HG03521 (cell line): ENCODE measurements at regions not wholly inside any gene's neighbourhood (a gene's known extent, or its start where the extent isn't known, plus 50 kb on each side); places are given as distances from the start of the nearest gene placed in this dataset.
A peak's percentile ranks its signal among the peaks of the same experiment; 100 is the strongest.

Experiments used
- ATAC-seq: cut with Tn5 transposase; IDR thresholded peaks from one replicate; pipeline ENCODE4 v1.9.1; 2021; ENCODE audit warnings: mild to moderate bottlenecking, moderate library complexity; ENCODE audit not compliant: unreplicated experiment

GRCh38 chr5:148708854-148709253 is 54.5 kb upstream of the HTR4 start:
- no peak for ATAC-seq

GRCh38 chr5:148711961-148712360 is 57.6 kb upstream of the HTR4 start:
- ATAC-seq = no peak

DNA sequence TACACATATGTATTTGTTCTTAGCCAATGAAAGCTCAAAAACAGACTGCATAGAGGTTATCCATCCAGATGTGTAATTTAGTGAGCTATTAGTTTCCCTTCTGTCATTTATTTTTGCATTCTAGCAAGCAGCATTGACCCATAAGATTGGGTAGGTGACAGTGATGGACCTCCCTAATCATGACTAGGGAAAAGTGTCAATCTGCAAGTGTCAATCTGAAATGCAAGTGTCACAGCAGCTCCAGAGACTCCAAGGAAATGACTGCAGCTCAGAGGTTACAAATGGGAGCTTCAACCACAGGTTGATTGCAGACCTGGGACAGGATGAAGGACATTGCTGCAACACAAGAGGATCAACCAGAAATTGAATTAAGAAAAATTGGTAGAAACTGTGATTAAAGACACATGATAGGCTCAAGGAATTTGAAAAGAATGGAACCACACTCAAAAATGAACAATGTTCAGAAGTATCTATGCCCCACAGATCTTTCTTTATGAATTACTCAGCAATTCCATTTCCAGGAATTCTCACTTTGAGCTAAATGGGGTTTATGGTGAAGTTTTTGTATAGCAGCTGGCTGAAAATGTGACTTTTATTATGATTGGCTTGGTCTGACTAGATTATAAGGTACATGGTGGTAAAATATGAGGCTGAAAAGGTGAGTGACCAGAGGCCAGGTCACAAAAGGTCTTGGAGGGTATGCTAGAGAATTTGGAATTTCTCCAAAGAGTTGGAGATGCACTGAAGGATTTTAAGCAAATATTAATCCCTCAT is 59.6 kb upstream of the HTR4 start:
- ATAC-seq = no peak

DNA sequence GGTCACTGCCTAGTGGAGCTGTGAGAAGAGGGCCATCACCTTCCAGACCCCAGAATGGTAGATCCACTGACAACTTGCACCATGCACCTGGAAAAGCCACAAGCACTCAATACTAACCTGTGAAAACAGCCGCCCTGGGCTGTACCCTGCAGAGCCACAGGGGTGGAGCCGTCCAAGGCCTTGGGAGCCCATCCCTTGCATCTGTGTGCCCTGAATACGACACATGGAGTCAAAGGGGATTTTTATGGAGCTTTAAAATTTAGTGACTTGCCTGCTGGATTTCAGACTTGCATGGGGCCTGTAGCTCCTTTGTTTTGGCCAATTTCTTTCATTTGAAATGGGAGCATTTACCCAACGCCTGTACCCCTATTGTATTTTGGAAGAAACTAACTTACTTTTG is 62.4 kb upstream of the HTR4 start:
- no peak for ATAC-seq

GRCh38 chr5:148717668-148718067 is 63.3 kb upstream of the HTR4 start:
- ATAC-seq = no peak

GRCh38 chr5:148719605-148720004 is 65.3 kb upstream of the HTR4 start:
- no peak for ATAC-seq

GRCh38 chr5:148720257-148720656 is 65.9 kb upstream of the HTR4 start:
- no peak for ATAC-seq

DNA sequence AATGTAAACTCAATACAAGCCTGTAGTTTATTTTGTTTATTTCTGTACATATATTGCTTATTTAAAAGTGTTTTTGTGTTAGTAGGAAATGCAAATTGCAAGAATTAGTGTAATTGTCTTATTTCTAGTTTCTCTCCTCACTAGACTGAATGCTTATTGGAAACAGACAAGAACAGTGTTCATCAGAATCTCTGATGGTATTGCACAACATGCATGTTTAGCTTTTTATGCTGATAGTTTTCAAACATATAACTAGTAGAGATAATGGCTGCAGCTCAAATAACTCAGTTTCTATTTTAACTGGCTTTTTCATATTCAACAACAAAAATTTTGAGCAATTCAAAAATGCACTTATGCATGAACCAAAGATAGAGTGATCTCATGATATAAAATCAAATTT is 68.8 kb upstream of the HTR4 start:
- no peak for ATAC-seq

- no peak for ATAC-seq
Observed at GRCh38 chr5:148725675-148726074, 71.3 kb upstream of the HTR4 start.

DNA sequence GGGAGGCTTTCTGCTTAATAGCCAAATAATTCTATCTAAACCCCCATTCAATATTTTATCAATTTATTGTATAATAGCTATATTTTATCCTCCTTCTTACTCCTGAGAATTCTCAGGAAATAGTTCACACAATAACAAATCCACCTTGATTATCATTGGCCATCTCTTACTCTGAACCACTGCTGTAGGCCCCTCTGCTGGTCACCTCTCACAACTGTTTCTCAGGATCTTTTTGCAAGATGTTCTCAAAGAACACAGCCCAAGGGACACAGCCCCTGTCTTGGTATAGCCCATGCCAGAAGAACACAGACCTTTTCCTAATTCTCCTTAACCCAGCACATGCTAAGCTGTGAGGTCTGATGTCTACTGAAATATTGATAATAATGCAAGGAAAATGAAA is 74.9 kb upstream of the HTR4 start:
- ATAC-seq = no peak

DNA sequence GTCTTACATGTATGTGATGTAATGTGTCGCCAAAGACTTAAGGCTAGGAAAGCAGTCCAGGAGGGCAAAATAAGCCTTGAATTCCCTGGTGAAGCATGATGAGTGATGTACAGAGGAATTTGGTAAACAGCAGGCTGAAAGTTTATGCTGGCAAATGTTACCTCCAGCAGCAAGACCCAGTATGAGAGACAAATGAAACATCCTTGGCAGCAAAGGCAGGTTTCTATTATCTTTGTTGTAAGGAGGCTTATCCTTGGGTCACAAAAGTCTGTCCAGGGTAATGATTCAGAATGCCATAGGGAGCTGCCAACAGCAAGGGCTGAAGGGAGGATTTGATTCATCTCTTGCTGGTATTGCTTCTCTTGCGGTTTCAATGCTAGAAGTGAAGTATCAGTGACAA is 75.9 kb upstream of the HTR4 start:
- ATAC-seq = no peak

DNA sequence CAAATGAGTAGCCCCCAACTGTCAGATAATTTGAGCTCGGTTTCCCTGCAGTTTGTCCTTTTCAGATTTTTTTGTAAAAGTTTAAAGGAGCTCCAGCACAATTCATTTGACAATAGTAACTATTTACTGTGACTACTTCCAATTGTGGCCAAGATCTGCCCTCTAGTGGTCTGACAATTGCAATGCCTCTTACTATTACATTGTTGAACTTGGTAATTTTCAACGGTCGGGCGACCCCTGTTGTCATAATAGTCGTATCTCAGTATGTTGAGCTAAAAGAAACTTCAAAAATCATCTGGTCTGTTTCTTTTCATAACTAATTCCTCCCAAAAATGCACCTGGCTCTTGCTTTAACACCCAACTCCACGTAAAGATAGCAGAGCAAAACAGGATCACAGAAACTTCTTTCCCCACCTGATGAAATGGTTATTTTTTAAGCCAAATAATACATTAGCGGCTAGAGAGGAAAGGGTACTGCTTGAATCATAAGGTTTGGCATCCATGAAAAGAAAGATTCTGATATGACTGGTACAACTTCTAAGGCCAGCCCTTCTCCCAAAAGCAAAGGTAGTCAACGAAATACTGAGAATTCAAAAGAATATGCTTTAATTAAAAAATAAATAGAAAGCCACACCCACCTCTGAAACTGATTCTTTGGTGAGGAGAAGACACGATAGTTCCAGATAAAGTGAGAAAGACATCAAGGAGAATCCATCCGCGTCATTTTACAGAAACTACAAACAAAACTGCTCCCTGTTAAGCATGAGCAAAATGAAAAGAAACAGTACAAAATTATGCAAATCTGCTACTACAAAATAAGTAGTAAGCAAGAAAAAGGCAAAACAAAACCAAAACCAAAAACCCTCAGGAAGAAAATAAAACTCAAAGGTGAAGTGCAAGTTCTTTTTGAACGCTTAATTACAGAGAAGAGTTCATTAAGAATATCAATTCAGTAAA is 76.9 kb upstream of the HTR4 start:
- ATAC-seq = peak; percentile 87

DNA sequence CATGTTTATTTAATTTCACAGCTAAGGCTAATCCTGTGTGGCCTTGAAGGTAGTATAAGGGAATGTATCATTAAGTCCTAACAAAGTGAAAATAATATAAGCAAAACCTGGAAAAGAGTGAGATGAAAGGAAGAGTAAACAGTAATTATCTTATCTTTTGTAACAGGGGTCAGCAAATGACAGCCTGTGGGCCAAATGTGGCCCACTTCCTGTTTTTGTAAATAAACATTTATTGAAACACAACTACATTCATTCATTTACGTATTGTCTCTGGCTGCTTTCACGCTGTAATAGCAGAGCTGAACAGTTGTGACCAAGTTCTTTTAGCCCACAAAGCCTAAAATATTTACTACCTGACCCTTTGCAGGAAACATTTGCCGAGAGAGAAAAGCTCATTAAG is 78.4 kb upstream of the HTR4 start:
- no peak for ATAC-seq

- ATAC-seq = no peak
Observed at GRCh38 chr5:148733601-148734438, 79.5 kb upstream of the HTR4 start.

DNA sequence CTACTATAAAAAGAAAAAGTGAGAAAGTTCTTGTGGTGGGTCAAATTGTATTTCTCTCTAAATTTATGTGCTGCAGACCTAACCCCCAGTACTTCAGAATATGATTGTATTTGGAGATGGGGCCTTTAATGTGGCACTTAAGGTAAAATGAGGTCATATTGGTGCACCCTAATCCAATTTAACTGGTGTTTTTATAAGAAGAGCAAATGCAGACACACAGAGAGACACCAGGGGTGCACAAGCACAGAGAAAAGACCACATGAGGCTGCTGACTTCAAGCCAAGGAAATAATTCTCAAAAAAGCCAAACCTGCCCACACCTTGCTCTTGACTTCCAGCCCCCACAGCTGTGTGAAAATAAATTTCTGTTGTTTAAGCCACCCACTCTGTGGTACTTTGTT is 80.2 kb upstream of the HTR4 start:
- no peak for ATAC-seq

GRCh38 chr5:148735301-148735835 is 81.0 kb upstream of the HTR4 start:
- ATAC-seq = no peak

DNA sequence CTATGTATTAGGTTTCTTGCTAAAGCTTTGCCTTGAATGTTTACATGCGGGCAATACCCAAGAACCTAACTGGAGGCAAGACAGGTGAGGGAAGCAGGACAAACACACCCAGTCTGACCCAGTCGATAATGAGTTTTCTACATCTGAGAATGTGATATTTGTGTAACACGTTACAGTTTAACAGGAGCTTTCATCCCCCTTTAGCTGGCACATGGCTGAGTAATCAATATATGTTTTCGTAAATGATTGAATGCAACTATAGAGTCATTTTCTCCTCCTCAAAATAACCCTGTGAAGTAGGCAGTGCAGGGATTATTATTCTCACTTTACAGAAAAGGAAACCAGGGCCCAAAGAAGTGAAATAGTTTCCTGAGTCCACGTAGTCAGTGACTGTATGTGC is 84.7 kb upstream of the HTR4 start:
- ATAC-seq = no peak

DNA sequence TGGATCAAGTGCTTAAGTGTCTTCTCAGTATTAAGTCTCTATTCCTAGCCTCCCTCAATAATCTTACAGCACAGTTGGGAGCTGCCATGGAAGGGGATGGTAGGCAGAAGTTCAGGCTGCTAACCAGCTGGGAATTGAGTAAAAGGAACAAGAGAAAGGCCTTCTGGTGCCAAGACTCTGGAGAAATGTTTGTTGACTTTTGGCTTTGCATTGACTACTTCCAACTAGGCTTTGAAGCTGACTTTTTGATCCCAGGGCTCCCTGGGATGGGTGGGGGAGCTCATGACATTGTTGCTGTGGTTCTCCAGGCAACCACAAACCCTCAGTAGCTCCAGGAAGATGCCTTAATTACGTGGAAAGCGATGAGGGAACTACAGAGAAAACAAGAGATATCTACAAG is 85.2 kb upstream of the HTR4 start:
- ATAC-seq = no peak

- ATAC-seq = no peak
Observed at GRCh38 chr5:148740079-148740858, 85.9 kb upstream of the HTR4 start.
